ENCODE measurements at regions not wholly inside any gene's neighbourhood (a gene's known extent, or its start where the extent isn't known, plus 50 kb on each side); places are given as distances from the start of the nearest gene placed in this dataset.

GRCh38 chr9:89805571-89806292, 200.9 kb downstream of the GADD45G start:
- Histone ChIP-seq H3K4me1 (peaks cover 4% of the 10 kb centered on the region; the same call in 1 of the 2 replicates), H3K27me3 (no peaks in the 10 kb centered on the region), H3K4me3 (ENCODE audit: low read depth, low read length) (no peak overlapping the region), H3K9me3 (no peaks in the 10 kb centered on the region), H3K36me3 (no peaks in the 10 kb centered on the region)
- DNase-seq: no peak
- no peak for TF ChIP-seq CTCF (IDR thresholded peaks at IDR 0.05; ENCODE audit: low read depth, low read length)

GRCh38 chr9:89806371-89807100, 201.7 kb downstream of the GADD45G start:
- Histone ChIP-seq H3K4me3 (ENCODE audit: low read depth, low read length) (no peak overlapping the region), H3K4me1 (peaks cover 4% of the 10 kb centered on the region; the same call in 1 of the 2 replicates), H3K36me3 (no peaks in the 10 kb centered on the region), H3K9me3 (no peaks in the 10 kb centered on the region), H3K27me3 (no peaks in the 10 kb centered on the region)
- no peak for TF ChIP-seq CTCF (IDR thresholded peaks at IDR 0.05; ENCODE audit: low read depth, low read length)
- DNase-seq: no peak

GRCh38 chr9:89807101-89807395, 202.2 kb downstream of the GADD45G start:
- no peak overlapping the region for H3K4me3 ChIP-seq (ENCODE audit: low read depth, low read length)
- H3K27me3 ChIP-seq: no peaks in the 10 kb centered on the region
- peaks cover 4% of the 10 kb centered on the region; the same call in 1 of the 2 replicates for H3K4me1 ChIP-seq
- DNase-seq: no peak
- TF ChIP-seq CTCF (IDR thresholded peaks at IDR 0.05; ENCODE audit: low read depth, low read length): no peak
- H3K36me3 ChIP-seq: no peaks in the 10 kb centered on the region
- H3K9me3 ChIP-seq: no peaks in the 10 kb centered on the region

- Histone ChIP-seq H3K9me3 (no peaks in the 10 kb centered on the region), H3K27me3 (no peaks in the 10 kb centered on the region), H3K4me1 (peaks cover 3% of the 10 kb centered on the region; the same call in 1 of the 2 replicates), H3K4me3 (ENCODE audit: low read depth, low read length) (no peak overlapping the region), H3K36me3 (no peaks in the 10 kb centered on the region)
- DNase-seq: no peak
- no peak for TF ChIP-seq CTCF (IDR thresholded peaks at IDR 0.05; ENCODE audit: low read depth, low read length)
These were observed 202.9 kb downstream of the GADD45G start for GRCh38 chr9:89807682-89808075.

- H3K4me1 ChIP-seq: no peaks in the 10 kb centered on the region
- H3K27me3 ChIP-seq: no peaks in the 10 kb centered on the region
- H3K4me3 ChIP-seq (ENCODE audit: low read depth, low read length): no peak overlapping the region
- DNase-seq: no peak
- H3K9me3 ChIP-seq: no peaks in the 10 kb centered on the region
- no peaks in the 10 kb centered on the region for H3K36me3 ChIP-seq
- TF ChIP-seq CTCF (IDR thresholded peaks at IDR 0.05; ENCODE audit: low read depth, low read length): peak; percentile 26
These were observed 203.4 kb downstream of the GADD45G start for GRCh38 chr9:89808076-89808755.
